Esophagus mucosa (tissue), 1 donor: ENCODE measurements at regions not wholly inside any gene's neighbourhood (a gene's known extent, or its start where the extent isn't known, plus 50 kb on each side); places are given as distances from the start of the nearest gene placed in this dataset.

ENCODE experiments used
- ATAC-seq: fragments of 200-7000 bp; cut with Tn5 transposase; one replicate; pipeline ENCODE4 v1.9.1; 2020
- donor health status: DM: yes; HTN: yes; CAD: no.

- ATAC-seq, result no peak
Observed at GRCh38 chr16:50469121-50469743, 79.0 kb upstream of the NKD1 start.

GRCh38 chr16:50468749-50469078, 79.5 kb upstream of the NKD1 start:
- ATAC-seq, result no peak

GRCh38 chr16:50467943-50468748, 80.0 kb upstream of the NKD1 start:
- peak; percentile 24 for ATAC-seq

- ATAC-seq, result no peak
Observed at GRCh38 chr16:50467559-50467942, 80.6 kb upstream of the NKD1 start.

GRCh38 chr16:50466170-50466569, 82.0 kb upstream of the NKD1 start:
- no peak for ATAC-seq

GRCh38 chr16:50464325-50465290, 83.6 kb upstream of the NKD1 start:
- no peak for ATAC-seq

GRCh38 chr16:50463581-50464324, 84.4 kb upstream of the NKD1 start:
- ATAC-seq, result no peak

- ATAC-seq, result no peak
Observed at GRCh38 chr16:50462793-50463507, 85.2 kb upstream of the NKD1 start.

- ATAC-seq, result no peak
Observed at GRCh38 chr16:50461400-50461760, 86.8 kb upstream of the NKD1 start.

- no peak for ATAC-seq
Observed at GRCh38 chr16:50460538-50461399, 87.4 kb upstream of the NKD1 start.

- no peak for ATAC-seq
Observed at GRCh38 chr16:50459496-50460080, 88.6 kb upstream of the NKD1 start.

GRCh38 chr16:50458667-50459495, 89.3 kb upstream of the NKD1 start:
- ATAC-seq, result no peak

- no peak for ATAC-seq
Observed at GRCh38 chr16:50457979-50458491, 89.2 kb upstream of the BRD7 start.

GRCh38 chr16:50457423-50457822, 88.6 kb upstream of the BRD7 start:
- peak; percentile 85 for ATAC-seq

- ATAC-seq, result no peak
Observed at GRCh38 chr16:50455288-50455845, 86.6 kb upstream of the BRD7 start.

- ATAC-seq, result no peak
Observed at GRCh38 chr16:50453446-50453845, 84.7 kb upstream of the BRD7 start.

- ATAC-seq, result no peak
Observed at GRCh38 chr16:50451951-50452508, 83.2 kb upstream of the BRD7 start.

- ATAC-seq, result no peak
Observed at GRCh38 chr16:50450957-50451356, 82.2 kb upstream of the BRD7 start.

GRCh38 chr16:50449800-50450199, 81.0 kb upstream of the BRD7 start:
- ATAC-seq, result no peak
